HG03354 (cell line): ENCODE measurements at regions not wholly inside any gene's neighbourhood (a gene's known extent, or its start where the extent isn't known, plus 50 kb on each side); places are given as distances from the start of the nearest gene placed in this dataset.
A peak's percentile ranks its signal among the peaks of the same experiment; 100 is the strongest.

Experiments
- ATAC-seq: cut with Tn5 transposase; IDR thresholded peaks from one replicate; pipeline ENCODE4 v1.9.1; 2021; ENCODE audit warnings: mild to moderate bottlenecking; ENCODE audit not compliant: unreplicated experiment, poor library complexity, severe bottlenecking

GRCh38 chr11:123306531-123306930 is 111.5 kb upstream of the CLMP start:
- no peak for ATAC-seq

DNA sequence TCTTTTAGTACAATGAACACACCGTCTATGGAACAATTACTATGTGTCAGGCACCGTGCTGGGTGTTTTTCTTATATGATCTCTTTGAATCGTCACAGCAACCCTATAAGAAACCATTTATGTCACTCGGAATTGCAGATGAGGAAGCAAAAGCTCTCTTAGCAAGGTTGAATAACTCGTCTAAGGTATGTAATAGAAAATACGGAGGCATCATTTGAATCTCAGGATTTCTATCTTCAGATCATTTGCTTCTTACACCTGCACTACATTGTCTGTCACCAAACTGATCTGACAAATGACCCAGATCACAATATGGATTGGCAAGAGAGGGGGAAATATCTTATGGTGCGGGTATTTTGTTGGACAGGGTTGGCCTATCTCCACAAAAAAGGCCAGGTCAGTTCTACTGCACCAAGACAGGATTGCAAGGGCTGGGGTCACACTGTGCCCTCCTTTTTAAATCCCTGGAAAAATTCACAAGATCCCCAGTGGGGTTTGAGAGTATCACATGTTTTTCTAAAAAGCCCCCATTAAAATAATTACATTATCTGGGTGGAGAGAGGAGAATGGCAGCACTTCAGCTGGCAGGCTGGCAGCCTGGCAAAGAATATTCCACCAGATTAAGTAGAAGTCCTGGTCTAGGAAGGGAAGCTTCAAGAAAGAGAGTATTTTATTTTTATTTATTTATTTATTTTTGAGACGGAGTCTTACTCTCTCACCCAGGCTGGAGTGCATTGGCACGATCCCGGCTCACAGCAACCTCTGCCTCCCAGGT is 110.7 kb upstream of the CLMP start:
- ATAC-seq = no peak

DNA sequence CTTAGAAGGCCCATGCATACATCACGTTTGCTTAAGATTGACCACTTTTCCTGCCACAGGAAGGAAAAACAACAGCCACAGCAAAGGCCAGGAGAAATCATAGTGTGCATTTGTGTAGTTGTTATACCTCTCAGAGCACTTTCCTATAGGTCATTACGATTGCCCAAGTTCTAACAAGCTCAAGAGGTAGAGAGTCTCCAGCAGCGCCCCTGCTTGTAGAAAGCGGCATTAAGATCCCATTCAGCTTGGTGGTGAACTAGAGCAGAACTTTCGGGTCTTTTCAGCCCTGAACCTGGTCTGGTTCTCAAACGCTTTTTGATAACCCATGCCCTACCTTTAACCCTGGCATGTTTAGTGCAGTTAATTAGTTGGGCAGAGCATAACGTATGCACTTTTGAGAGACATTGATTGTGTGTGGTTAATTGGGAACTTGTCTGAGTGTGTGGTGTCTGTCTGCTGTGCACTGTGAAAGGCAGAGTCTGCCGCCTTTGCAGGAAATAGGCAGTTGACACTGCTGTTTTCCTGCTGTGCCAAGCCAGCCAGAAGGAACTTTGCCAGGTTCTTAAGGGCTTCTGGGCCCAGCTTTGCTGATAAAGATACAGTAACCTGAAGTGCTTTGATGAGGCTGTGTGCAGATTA is 109.9 kb upstream of the CLMP start:
- no peak for ATAC-seq

GRCh38 chr11:123303924-123304323 is 108.9 kb upstream of the CLMP start:
- no peak for ATAC-seq

GRCh38 chr11:123302751-123303195 is 107.7 kb upstream of the CLMP start:
- ATAC-seq = peak; percentile 49

- ATAC-seq = peak; percentile 82
Observed at GRCh38 chr11:123301696-123302400, 106.8 kb upstream of the CLMP start.

- no peak for ATAC-seq
Observed at GRCh38 chr11:123301013-123301591, 106.1 kb upstream of the CLMP start.

DNA sequence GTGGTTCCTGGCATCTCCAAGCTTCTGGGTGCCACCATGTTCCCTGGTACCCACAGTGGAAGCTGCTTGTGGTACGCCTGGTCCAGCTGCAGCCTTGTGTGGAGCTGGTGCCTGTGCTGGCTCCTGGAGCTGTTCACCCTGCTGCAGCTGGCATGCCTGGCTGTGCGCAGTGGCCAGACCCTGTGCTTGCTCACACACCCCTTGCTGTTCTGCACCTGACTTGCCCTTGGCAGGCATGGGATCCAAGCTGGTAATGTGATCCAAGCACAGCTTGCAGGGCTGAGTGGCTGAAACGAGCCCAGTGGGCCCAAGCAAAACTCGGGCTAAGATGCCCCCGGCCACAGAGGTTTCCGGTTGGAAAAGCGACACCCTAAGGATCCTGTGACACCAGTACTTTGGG is 104.7 kb upstream of the CLMP start:
- ATAC-seq = no peak

DNA sequence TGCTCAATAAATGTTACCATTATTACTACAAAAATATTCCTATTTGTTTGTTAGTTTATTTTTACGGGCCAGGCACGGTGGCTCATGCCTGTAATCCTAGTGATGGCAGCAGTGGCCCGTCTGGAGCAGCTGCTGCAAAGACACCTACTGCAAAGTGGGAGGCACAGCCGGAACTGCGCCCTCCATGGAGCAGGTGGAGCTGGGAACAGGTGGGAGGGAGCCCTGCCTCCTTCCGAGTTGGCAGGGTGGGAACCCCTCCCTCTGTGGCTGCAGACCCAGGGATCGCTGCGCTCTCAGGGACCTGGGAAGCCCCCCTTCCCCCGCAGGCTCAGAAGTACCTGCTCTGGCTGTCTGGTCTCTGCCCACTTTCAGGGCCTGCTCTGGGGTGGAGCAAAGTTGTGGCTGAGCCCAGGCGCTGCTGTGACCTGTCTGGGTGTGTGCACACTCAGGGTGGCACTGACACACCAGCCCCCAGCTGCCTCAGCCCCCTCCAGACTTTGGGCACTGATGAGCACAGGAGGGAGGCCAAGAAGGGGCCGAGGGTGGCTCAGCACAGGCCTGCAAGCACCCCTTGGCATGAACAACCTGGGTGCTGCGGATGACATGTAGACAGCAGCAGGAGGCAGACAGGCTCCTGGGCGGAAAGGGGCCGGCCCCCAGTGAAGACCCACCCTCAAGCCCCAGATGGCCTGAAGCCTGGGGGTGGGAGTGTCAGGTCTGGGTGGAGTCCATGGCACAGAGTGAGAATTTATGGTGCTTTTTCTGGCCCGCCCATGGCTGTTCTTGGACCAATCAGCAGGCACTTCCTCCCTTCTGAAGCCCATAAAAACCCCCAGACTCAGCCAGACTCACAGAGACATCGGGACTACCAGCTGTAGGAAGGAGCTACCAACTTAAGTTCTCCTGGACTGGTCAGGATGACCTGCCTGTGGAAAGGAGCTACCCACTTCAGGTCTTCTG is 103.7 kb upstream of the CLMP start:
- ATAC-seq = no peak

DNA sequence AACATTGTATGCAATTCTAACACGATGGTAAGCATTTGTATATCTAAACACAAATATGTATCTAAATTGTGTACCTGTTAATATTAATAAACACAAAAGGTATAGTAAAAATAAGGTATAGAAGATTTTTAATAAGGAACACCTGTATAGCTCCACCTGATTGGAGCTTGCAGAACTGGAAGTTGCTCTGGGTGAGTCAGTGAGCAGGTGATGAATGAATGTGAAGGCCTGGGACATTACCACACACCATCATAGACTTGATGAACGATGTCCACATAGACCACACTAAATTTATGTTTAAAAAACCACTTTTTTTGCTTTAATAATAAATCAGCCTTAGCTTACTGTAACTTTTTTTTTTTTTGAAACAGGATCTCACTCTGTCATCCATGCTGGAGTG is 97.6 kb upstream of the CLMP start:
- ATAC-seq = no peak

DNA sequence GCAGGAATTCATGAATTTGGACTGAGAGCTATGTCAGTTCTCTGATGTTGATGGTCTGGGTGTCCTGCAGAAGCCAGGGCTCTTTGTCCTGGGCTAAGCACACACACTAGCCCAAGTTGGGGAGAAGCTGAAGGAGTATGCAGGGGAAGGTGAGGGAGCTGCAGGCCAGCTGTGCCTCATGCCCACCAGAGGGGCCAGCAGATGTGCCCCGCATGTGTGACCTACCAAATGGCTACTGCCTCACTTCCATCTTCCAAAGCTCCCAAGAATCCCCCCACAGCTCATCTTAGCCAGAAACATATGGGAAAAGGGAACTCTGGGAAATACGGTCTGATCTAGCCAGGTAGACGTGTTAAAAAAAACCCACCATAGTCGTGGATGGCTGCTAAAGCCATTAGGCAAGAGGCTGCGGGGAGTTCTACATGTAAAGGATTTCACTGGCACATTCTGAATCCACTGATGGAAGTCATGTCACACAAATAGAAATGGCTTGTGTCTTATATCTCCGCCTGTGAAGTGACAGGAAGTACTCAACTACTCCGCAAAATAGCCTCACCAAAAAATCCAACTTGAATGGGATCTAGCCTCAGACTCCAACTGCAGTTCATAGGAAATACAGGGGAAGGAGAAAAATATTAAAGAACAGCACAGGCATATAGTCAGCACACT is 96.3 kb upstream of the CLMP start:
- ATAC-seq = no peak

- ATAC-seq = no peak
Observed at GRCh38 chr11:123286761-123287160, 91.7 kb upstream of the CLMP start.

DNA sequence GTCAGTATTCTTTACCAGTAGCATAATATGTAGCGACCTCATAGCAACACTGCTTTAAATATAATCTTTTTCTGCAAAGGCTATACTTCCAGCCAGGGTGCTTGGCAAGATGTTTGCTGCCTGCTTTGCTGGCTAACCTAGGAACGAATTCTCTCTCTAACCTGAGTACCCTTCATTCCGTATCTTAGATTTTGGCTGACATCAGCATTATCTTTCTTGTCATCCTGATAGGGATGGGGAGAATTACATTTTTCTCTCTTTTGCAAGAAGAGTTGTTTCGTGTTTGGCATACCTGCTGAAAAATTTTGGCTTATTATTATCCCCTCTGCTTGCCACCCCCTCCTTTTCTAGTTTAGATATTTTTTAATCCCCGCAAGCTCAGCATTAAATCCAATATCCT is 91.2 kb upstream of the CLMP start:
- no peak for ATAC-seq

DNA sequence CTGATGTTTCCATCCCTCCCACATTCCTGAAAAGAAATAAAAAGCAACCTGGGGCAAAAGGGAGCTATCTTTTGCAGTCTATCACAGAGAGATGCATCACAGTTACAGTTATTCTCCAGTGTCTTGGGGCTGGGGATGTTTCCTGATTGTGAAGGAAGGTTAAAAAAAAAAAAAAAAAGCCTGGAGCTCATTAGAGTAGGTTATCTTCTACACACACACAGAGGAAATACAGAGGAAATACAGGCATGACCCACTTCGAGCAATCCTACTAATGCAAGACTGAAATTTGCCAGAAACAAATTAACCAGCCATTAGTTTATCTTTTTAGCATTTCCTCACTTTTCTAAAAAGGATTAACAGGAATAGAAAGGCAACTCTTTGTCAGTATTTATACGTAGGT is 89.4 kb upstream of the CLMP start:
- ATAC-seq = no peak

GRCh38 chr11:123282597-123282996 is 87.5 kb upstream of the CLMP start:
- no peak for ATAC-seq

DNA sequence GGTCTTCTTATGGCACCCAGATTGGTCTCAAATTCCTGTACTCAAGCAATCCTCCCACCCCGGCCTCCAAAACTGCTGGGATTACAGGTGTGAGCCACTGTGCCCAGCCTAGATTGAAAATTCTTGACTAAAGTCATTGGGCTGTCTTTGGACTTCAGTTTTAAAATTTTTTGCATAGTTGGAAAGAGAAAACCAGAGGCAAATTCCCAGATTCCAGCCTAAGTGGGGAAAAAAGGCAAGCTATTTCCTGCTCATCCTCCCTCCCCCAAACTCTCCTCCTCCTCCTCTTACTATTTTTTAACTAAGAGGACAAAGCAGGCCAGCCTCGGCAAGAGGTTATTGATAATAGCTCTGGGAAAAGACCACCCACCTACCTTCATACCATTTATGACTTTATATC is 78.6 kb upstream of the CLMP start:
- no peak for ATAC-seq

DNA sequence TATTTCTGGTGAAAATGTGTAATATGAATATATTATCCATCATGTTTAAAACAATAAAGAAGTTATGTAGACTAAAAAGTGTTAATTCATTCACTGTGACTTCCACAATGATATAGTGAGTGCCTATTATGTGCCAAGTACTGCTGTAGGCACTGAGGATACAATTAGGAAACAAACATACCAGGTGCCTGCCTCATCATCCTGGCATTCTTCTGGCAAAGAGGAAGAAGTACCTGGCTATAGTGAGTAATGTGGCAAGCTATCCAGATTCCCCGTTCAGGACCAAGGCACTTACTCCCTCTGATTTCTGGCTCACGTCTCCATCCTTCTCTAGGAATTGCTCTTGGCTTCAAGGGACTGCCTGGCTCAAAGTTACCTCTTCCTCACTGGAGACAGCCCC is 77.5 kb upstream of the CLMP start:
- ATAC-seq = no peak

DNA sequence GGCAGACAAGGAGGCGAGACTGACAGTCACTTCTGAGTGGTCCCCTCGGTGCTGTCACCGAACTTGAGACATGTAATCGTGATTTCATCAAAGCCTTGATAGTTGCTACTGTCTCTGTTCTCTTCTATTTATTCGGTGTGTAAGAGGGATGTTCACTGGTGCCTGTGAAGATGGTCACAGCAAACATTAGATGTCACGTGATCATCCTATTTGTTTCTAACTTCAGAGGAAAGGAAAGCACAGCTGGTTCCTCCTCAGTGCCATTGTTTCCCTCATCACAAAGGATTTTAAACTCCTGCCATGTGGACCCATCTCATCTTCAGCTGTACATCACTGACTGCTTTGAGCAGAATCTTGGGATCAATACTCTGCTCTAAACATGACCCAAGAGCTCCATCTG is 73.1 kb upstream of the CLMP start:
- ATAC-seq = no peak

DNA sequence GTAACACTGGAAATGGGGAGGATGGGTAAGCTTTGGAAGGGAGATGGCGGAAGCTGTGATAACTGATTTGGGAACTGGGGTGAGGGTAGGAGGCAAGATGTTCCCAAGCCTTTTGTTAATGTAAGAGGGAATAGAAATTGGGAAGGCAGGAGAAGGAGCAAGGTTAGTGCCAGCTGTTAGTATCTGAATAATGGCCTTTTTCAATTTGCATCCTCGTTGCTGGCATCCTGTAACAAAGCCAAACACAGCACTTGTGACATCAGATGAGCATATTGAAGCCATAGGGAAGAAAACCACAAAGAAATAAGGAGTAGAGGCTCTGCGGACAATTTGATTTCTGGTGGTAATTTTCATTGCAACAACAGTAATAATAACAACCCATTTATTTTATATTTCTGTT is 70.9 kb upstream of the CLMP start:
- ATAC-seq = no peak
